Neural cell (in vitro differentiated cells): ENCODE measurements at regions not wholly inside any gene's neighbourhood (a gene's known extent, or its start where the extent isn't known, plus 50 kb on each side); places are given as distances from the start of the nearest gene placed in this dataset.

Experiments
- H2AFZ ChIP-seq: fragments of 200-600, 300-800 bp; sonication (generic), shearing (Covaris generic); 2 replicates; pipeline ENCODE4 v1.6.0; 2014; ENCODE audit warnings: low read depth, mild to moderate bottlenecking, antibody characterized with exemption, low read length, moderate library complexity
- H3F3A ChIP-seq: fragments of 200-600 bp; shearing (Covaris generic); 2 replicates; pipeline ENCODE4 v1.6.1; 2016; ENCODE audit warnings: mild to moderate bottlenecking, moderate library complexity, mixed read lengths, antibody characterized with exemption, low read length; ENCODE audit not compliant: insufficient read depth, poor library complexity, severe bottlenecking
- H3K27ac ChIP-seq: fragments of 200-600, 300-800 bp; sonication (generic), shearing (Covaris generic); 2 replicates; pipeline ENCODE4 v1.5.1; 2014; ENCODE audit warnings: mild to moderate bottlenecking, low read length, moderate library complexity
- H3K27me3 ChIP-seq: fragments of 300-800, 200-600 bp; sonication (generic), shearing (Covaris generic); 2 replicates; pipeline ENCODE4 v1.6.0; 2014; ENCODE audit warnings: mild to moderate bottlenecking, low read depth, low read length, moderate library complexity; ENCODE audit not compliant: insufficient read depth
- H3K36me3 ChIP-seq: fragments of 300-800, 200-600 bp; sonication (generic), shearing (Covaris generic); 2 replicates; pipeline ENCODE4 v1.5.1; 2014; ENCODE audit warnings: mild to moderate bottlenecking, antibody characterized with exemption, low read length, moderate library complexity; ENCODE audit not compliant: insufficient read depth
- H3K4me2 ChIP-seq: fragments of 300-800, 200-600 bp; sonication (generic), shearing (Covaris generic); 2 replicates; pipeline ENCODE4 v1.6.0; 2014; ENCODE audit warnings: mild to moderate bottlenecking, low read length
- H3K4me3 ChIP-seq: fragments of 300-800, 200-600 bp; sonication (generic), shearing (Covaris generic); 2 replicates; pipeline ENCODE4 v1.5.1; 2014; ENCODE audit warnings: mild to moderate bottlenecking, low read length, moderate library complexity
- H3K79me2 ChIP-seq: fragments of 200-600 bp; shearing (Covaris generic); replicated peaks from 2 replicates; pipeline ENCODE4 v1.6.0; 2014; ENCODE audit warnings: mild to moderate bottlenecking, low read length, moderate library complexity; ENCODE audit not compliant: insufficient read depth
- H3K9ac ChIP-seq: fragments of 300-800, 200-600 bp; sonication (generic), shearing (Covaris generic); 2 replicates; pipeline ENCODE4 v1.6.1; 2016; ENCODE audit warnings: mild to moderate bottlenecking, low read length, mixed read lengths
- H3K9me2 ChIP-seq: fragments of 200-600 bp; shearing (Covaris generic); 2 replicates; pipeline ENCODE4 v1.6.1; 2016; ENCODE audit warnings: mild to moderate bottlenecking, low read length, mixed read lengths; ENCODE audit not compliant: insufficient read depth
- H3K9me3 ChIP-seq: fragments of 200-600, 300-800 bp; sonication (generic), shearing (Covaris generic); 2 replicates; pipeline ENCODE4 v1.6.1; 2016; ENCODE audit warnings: mild to moderate bottlenecking, mixed run types, low read length, moderate library complexity, mixed read lengths
- H4K20me1 ChIP-seq: fragments of 200-600 bp; shearing (Covaris generic); 2 replicates; pipeline ENCODE4 v1.6.1; 2016; ENCODE audit warnings: mild to moderate bottlenecking, mixed run types; ENCODE audit not compliant: insufficient read depth
- EP300 ChIP-seq: fragments of 450-650 bp; conservative IDR thresholded peaks from 2 replicates; pipeline ENCODE4 v1.6.1; 2014; ENCODE audit warnings: antibody characterized with exemption, mild to moderate bottlenecking, moderate library complexity; ENCODE audit not compliant: poor library complexity, severe bottlenecking
- EZH2 ChIP-seq: fragments of 200-600, 300-800 bp; shearing (Covaris generic), sonication (generic); IDR thresholded peaks from 2 replicates; pipeline ENCODE4 v1.6.1; 2014; ENCODE audit warnings: antibody characterized with exemption, low read length, borderline replicate concordance, mild to moderate bottlenecking; ENCODE audit not compliant: insufficient read depth, poor library complexity, severe bottlenecking
- MXI1 ChIP-seq: fragments of 450-650 bp; conservative IDR thresholded peaks from 2 replicates; pipeline ENCODE4 v1.6.1; 2014; ENCODE audit warnings: antibody characterized with exemption, mild to moderate bottlenecking; ENCODE audit not compliant: poor library complexity, severe bottlenecking
- POLR2AphosphoS5 ChIP-seq: IDR thresholded peaks from 2 replicates; pipeline ENCODE4 v1.6.1; 2012
- RAD21 ChIP-seq: fragments of 450-650 bp; conservative IDR thresholded peaks from 2 replicates; pipeline ENCODE4 v1.6.1; 2014; ENCODE audit warnings: antibody characterized with exemption, mild to moderate bottlenecking, moderate library complexity
- SMC3 ChIP-seq: fragments of 450-650 bp; conservative IDR thresholded peaks from 2 replicates; pipeline ENCODE4 v1.6.1; 2014; ENCODE audit warnings: antibody characterized with exemption, mild to moderate bottlenecking, moderate library complexity; ENCODE audit not compliant: poor library complexity
- TAF1 ChIP-seq: IDR thresholded peaks from 2 replicates; pipeline ENCODE4 v1.6.1; 2012; ENCODE audit warnings: low read depth
- TF ChIP-seq, protein P1 (sequence below): fragments of 450-650 bp; IDR thresholded peaks from 2 replicates; pipeline ENCODE4 v1.5.1; 2014; ENCODE audit warnings: antibody characterized with exemption, mild to moderate bottlenecking, moderate library complexity; ENCODE audit not compliant: poor library complexity, severe bottlenecking
- TF ChIP-seq, protein P2 (sequence below): IDR thresholded peaks from 2 replicates; pipeline ENCODE4 v1.6.1; 2012; ENCODE audit warnings: borderline replicate concordance

- H3K4me3 ChIP-seq: no peak overlapping the region
- no peaks in the 10 kb centered on the region for H3K79me2 ChIP-seq
- H4K20me1 ChIP-seq: no peaks in the 10 kb centered on the region
- TF ChIP-seq POLR2AphosphoS5: no peak
- TF ChIP-seq, protein P1, sequence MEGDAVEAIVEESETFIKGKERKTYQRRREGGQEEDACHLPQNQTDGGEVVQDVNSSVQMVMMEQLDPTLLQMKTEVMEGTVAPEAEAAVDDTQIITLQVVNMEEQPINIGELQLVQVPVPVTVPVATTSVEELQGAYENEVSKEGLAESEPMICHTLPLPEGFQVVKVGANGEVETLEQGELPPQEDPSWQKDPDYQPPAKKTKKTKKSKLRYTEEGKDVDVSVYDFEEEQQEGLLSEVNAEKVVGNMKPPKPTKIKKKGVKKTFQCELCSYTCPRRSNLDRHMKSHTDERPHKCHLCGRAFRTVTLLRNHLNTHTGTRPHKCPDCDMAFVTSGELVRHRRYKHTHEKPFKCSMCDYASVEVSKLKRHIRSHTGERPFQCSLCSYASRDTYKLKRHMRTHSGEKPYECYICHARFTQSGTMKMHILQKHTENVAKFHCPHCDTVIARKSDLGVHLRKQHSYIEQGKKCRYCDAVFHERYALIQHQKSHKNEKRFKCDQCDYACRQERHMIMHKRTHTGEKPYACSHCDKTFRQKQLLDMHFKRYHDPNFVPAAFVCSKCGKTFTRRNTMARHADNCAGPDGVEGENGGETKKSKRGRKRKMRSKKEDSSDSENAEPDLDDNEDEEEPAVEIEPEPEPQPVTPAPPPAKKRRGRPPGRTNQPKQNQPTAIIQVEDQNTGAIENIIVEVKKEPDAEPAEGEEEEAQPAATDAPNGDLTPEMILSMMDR: no peak
- TF ChIP-seq RAD21: no peak
- no peak for TF ChIP-seq MXI1
- TF ChIP-seq SMC3: no peak
- TF ChIP-seq EZH2: no peak
- TF ChIP-seq EP300: no peak
- TF ChIP-seq, protein P2, sequence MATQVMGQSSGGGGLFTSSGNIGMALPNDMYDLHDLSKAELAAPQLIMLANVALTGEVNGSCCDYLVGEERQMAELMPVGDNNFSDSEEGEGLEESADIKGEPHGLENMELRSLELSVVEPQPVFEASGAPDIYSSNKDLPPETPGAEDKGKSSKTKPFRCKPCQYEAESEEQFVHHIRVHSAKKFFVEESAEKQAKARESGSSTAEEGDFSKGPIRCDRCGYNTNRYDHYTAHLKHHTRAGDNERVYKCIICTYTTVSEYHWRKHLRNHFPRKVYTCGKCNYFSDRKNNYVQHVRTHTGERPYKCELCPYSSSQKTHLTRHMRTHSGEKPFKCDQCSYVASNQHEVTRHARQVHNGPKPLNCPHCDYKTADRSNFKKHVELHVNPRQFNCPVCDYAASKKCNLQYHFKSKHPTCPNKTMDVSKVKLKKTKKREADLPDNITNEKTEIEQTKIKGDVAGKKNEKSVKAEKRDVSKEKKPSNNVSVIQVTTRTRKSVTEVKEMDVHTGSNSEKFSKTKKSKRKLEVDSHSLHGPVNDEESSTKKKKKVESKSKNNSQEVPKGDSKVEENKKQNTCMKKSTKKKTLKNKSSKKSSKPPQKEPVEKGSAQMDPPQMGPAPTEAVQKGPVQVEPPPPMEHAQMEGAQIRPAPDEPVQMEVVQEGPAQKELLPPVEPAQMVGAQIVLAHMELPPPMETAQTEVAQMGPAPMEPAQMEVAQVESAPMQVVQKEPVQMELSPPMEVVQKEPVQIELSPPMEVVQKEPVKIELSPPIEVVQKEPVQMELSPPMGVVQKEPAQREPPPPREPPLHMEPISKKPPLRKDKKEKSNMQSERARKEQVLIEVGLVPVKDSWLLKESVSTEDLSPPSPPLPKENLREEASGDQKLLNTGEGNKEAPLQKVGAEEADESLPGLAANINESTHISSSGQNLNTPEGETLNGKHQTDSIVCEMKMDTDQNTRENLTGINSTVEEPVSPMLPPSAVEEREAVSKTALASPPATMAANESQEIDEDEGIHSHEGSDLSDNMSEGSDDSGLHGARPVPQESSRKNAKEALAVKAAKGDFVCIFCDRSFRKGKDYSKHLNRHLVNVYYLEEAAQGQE: no peak
- no peak for TF ChIP-seq TAF1
- no peaks in the 10 kb centered on the region for H3K9me2 ChIP-seq
- H3K4me2 ChIP-seq: no peak overlapping the region
- no peak overlapping the region for H3K27ac ChIP-seq
- no peaks in the 10 kb centered on the region for H3K27me3 ChIP-seq
- H3K9ac ChIP-seq: no peak overlapping the region
- no peaks in the 10 kb centered on the region for H3F3A ChIP-seq
- H2AFZ ChIP-seq: no peak overlapping the region
- H3K36me3 ChIP-seq: no peaks in the 10 kb centered on the region
- no peaks in the 10 kb centered on the region for H3K9me3 ChIP-seq
Observed at GRCh38 chr10:8431511-8431910, 377.0 kb downstream of the GATA3 start.

DNA sequence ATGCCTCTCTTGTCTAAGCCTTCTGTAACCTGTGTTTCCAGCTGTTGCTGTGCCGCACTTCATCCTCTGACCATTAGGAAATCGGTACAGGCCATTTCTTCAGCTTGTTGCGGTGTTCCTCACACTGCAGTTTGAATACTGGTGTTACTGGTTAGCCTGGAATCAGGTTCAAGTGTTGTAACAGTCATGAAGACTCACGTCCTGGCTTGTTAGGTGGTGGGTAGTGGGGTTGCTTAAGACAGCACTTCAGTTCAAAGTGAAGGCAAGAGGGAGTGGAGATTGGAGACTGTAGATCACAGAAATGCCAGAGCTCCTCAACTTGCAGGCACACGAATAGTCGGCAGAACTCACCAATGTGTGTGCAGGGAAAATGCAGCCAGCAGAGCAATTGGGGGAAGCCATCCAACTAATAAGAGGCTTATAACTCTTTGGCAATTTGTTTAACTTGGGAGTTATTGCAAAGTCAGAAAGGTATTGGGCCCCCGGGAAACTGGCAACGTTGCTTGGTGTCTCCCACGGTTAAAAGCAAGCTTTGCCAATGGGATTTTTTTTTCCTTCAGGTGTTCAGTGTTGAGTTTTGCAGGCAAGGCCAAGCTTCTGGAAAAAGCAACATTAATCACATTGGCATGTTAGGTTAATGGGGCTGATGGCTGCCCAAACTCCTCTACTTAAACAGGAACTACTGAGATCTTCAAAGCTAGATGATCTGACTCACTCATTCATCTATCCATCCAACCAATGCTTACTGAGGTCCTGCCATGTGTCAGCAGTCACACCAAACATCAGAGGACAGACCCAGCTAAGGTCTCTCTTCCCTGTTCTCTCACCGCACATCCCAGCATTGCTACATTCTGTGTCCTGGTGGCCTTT is 380.9 kb downstream of the GATA3 start:
- no peak overlapping the region for H3K9ac ChIP-seq
- no peak overlapping the region for H3K4me3 ChIP-seq
- no peak for TF ChIP-seq EZH2
- no peak for TF ChIP-seq TAF1
- no peaks in the 10 kb centered on the region for H3K9me3 ChIP-seq
- no peak overlapping the region for H3K27ac ChIP-seq
- no peak overlapping the region for H3K4me2 ChIP-seq
- H3K9me2 ChIP-seq: no peaks in the 10 kb centered on the region
- H2AFZ ChIP-seq: no peak overlapping the region
- H3K79me2 ChIP-seq: no peaks in the 10 kb centered on the region
- no peaks in the 10 kb centered on the region for H3K36me3 ChIP-seq
- no peaks in the 10 kb centered on the region for H4K20me1 ChIP-seq
- H3K27me3 ChIP-seq: no peaks in the 10 kb centered on the region
- H3F3A ChIP-seq: no peaks in the 10 kb centered on the region
